Stimulated activated naive CD4-positive, alpha-beta T cell treated with Interleukin-2 at 50 U/mL for 16 hours (primary cell): ENCODE measurements at regions not wholly inside any gene's neighbourhood (a gene's known extent, or its start where the extent isn't known, plus 50 kb on each side); places are given as distances from the start of the nearest gene placed in this dataset.

Experiments
- DNase-seq: peaks from one replicate; lab custom pipeline; 2025; lab: John Stamatoyannopoulos, UW

DNA sequence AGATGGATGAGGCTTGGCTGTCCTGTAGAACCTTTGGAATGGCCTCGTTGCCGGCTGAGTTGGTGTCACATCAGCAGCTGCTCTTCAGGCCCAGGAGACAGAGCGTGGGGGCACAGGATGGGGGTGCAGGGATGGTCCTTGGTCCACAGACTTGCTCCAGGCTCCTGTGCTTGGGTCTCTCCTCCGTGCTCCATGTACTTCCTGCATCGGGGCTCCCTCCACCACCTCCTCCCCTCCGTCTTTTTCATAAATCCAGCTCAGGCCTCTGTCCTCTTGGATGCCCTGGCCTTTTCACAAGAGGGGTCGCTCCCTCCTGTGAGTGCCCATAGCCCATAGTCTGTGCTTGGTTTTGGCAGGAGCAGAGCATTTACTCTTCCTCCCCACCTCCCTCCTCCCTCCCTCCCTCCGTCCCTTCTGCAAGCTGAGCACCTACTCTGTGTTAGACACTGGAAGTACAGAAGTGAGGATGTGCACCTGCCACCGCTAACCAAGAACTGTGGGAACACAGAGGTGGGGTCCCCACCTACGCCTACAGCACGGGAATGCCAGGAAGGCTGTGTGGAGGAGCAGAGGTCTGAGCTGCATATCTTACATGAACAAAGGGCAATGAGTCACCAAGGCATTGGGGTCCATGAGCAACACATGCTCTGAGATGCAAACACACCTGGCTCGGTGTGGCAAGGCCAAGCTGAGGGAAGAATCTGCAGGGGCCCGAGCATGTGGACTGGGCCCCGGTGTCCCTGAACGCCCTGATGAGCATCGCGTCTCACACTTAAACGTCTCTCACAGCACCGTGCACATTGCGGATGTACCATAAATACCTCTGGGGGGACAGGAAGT lies 458.7 kb upstream of the HS6ST1 start:
- no peak for DNase-seq

DNA sequence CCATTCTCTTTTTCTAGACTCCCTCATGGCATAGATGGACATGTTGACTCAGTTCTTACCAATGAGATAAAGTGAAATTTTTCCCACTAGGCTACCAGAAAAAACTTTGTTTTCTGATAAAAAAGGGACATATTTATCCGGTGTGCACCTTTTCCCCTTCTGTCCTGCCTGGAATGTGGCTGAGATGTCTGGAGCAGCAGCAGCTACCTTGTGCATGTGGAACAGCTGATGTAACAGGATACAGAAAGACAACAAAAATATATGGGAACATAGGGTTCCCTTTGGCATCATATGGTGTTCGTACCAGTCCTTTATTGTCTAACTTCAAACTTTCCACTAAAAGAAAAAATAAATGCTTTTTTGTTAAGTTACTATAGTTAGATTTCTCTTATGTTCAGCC lies 460.2 kb upstream of the HS6ST1 start:
- no peak for DNase-seq

DNA sequence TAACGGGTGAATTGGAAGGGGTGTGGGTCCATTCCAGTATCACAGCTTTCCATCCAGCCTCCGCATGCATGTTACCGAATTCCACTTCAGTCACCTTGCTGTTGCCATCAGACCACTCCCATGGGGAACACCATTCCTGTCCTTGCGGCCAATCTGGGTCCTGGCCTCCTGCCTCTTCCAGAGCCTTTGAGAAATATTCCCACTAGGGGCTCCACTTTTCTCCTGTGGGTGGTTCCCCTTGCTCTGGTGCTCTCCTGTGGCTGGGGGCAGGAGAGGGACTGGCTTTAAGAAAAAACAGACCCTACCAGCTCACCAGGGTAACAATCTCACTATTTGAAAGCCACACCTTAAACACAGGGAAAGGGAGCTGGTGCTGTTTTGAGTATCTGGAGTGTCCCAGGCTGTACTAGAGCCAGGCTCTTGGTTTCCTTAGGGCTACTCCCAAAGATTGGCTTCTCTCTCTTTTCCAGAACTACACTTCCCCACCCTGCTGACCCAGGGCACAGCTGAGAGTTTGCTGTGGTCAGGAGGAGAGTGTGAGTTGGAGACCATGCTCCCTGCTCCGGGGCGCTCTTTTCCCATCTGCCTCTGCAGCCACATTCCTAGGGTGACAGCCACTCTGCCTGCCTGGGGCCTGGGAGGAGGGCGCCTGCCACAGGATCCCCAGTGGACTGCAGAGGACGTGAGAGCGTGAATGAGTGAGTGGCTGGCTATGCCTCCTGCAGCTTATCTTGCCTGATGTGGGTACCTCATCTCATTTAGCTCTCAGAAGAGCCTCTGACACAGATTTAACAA lies 460.8 kb upstream of the HS6ST1 start:
- no peak for DNase-seq

DNA sequence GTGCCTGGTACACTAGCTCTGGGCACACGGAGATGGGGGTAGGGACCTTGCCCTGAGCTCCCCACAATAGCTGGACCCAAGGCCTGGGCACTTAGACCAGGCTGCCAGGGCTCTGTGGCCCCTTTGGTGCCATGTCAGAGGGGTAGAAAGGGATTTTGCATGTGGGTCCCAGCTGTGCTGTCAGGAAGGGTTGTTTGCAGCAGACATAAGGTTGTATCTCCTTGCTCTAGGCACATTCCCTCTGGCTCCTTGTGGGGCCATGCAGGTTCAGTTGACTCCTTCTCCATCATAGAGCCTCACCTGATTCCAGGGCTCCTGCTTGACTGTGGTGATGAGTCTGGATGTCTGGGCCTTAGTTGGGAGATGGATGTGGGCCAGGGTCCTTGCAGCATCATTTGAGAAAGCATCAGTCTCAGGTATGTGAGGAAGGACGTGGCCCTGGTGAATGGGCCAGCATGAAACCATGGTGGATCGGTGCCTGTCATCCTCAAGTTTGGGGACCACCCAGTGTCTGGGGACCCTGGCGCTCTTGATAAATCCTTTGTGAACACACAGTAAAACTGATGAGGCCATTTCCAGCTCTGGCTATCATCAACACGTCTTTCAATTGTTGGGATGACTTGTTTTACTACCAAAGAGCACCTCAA lies 461.9 kb upstream of the HS6ST1 start:
- DNase-seq: no peak

DNA sequence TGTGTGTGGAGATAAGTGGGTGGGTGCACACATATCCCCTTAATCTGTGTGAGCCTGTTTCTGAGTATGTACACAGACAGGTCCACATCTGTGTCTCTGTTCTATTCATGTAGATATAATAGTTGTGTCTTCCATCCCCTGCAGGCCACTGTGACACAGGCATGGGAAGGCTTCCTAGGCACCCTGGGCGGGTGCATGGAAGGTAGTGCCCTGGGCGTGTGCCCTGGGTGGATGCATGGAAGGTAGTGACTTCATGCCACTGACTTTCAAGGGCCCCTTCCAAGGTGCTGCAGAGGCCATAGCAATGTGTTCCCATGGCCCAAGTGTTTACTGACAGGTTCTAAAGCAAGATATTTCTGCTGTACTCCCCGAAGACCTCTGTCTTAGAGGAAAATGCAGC lies 462.5 kb upstream of the HS6ST1 start:
- DNase-seq: no peak

DNA sequence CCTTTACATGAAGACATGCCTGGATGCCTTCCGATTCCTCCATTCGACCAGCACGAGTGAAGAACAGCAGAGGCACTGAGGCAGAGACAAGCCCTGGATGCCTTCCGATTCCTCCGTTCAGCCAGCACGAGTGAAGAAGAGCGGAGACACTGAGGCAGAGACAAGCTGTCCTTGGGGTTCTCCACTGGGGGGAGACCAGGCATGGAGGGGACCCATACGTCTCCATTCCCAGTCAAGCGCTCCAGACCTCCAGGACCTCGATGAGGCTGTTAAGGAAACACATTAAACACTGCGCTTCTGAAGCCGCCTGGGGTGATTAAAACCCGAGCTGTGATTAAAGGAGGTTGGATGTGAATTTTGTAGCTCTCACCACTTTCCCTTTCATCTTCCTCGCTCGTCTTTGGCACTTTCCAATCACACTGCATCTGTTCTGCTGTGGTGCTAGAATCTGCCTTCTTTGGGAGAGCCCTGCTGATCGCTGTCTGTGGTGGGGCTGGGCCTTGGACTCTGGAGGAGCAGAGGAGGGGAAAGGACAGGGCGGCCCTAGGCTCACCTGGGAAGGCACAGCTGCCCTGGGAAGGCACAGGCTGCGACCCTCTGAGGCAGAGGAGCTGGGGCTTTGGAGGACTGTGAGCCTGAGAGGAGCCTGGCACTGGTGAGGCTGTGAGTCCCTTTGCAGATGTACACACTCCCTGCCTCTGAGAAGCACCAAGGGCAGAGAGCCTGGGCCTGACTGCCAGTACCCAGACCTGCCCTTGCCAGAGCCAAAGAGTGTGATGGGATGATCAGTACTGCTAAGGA lies 463.1 kb upstream of the HS6ST1 start:
- DNase-seq: no peak

DNA sequence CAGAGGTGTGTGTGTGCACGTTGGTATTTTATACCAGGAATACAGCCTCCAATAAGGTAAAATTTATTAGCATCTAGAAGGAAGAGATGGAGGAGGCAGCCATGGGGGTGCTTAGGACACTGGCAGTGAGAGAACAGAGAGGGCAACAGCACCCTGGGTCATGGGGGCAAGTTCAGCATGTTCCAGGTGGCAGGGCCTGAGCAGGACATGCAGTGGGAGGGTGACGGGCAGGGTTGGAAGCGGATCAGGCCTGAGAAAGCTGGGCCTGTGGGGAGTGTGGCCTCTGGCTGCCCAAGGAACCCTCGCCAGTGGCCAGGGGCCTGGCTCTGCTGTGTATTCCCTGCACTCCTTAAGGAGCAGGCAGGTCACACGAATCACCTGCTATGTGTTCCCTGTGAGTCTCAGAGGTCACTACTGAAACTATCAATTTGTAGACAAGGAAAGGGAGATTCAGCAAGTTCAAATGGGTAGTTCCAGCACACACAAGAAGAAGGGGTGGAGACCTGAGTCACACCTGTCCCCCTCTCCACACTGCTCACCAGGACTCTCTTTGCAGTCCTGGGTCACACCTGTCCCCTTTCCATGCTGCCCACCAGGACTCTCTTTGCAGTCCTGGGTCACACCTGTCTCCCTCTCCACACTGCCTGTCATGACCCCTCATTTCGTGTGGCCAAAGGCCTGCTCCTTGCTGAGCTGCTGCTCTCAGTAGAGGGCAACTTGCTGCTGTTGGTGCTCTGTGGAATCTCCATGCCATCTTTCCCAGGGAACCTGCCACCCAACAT lies 463.9 kb upstream of the HS6ST1 start:
- DNase-seq: no peak

DNA sequence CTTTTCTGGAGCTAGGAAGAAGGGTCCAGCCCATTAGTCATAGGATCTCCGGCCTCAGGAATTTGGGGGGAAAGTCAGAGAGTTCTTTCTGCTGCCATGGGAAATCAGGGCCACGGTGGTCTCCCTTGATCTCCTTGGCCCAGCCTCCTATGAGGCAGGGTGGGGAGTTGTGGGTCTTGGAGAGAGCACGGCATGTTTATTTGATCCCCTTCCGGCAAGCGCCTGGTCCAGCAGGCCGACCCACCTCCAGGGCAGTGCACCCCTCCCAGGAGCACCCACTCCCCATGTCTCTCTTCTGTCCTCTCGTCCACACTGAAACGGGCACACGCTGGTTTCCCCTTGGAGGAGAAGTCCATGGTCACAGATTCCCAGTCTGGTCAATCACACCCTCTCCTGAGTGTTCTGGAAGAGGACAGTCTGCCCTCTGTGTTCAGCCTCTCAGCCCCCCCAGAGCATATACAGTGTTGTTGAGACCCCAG lies 464.6 kb upstream of the HS6ST1 start:
- DNase-seq: no peak

DNA sequence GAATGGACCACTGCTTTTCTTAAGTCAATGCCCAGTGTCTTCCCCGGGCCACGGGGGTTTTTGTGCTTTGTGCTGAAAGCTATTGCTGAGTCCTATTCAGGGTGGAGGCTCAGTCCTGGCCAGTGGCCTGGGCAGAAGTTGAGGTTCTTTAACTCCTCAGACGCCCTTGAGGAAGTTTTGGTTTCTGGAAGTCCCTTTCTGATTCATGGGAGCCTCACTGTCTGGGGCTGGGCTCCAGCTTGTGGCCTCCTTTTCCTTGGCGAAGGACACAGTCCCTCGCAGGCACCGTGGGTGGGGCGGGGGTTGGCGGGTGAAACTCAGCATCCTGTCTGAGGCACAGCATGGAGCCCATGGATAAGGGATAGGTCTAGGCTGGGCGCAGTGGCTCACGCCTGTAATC lies 465.2 kb upstream of the HS6ST1 start:
- no peak for DNase-seq

DNA sequence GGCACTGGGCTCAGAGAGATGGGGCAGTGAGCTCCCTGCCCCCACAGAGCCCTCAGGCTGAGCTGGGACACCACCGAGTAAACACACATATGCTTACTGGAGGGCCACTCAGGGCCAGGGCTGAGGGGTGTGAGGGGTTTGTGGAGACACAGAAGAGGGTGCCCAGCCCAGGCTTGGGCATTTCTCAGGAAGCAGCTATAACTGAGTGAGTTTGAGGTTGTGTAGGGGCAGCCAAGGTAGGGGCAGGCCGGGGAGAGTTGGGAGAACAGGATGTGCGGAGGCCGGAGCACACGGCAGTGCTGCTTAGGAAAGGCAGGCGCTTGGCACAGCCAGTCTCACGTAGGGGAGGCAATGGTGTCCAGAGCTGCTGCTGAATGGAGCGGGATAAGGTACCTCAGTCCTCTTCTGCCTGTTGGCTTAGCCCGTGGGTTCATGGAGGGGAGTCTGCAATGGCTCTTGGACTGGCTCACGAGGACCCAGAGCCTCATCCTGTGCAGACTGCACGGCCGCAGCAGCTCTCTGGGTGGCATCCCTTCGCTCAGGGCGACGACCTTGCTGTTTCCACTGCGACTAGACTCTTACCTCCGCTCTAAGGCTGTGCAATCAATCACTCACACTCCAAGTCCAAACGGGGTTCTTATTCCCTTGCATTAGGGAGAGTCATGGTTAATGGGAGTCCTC lies 466.1 kb upstream of the HS6ST1 start:
- no peak for DNase-seq

DNA sequence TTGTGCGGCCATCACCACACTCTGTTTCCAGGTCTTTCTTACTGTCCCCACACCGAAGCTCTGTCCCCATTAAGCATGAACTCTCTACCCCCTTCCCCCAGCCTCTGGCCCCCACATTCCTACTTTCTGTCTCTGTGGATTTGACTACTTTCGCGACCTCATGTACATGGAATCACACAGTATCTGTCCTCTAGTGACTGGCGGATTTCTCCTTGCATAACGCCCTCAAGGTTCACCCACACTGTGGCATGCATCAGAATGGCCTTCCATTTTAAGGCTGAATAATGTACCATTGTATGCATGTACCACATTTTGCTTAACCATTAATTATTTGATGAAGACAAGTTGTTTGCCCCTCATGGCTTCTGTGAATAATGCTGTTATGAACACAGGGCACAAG lies 467.6 kb upstream of the HS6ST1 start:
- DNase-seq: no peak

DNA sequence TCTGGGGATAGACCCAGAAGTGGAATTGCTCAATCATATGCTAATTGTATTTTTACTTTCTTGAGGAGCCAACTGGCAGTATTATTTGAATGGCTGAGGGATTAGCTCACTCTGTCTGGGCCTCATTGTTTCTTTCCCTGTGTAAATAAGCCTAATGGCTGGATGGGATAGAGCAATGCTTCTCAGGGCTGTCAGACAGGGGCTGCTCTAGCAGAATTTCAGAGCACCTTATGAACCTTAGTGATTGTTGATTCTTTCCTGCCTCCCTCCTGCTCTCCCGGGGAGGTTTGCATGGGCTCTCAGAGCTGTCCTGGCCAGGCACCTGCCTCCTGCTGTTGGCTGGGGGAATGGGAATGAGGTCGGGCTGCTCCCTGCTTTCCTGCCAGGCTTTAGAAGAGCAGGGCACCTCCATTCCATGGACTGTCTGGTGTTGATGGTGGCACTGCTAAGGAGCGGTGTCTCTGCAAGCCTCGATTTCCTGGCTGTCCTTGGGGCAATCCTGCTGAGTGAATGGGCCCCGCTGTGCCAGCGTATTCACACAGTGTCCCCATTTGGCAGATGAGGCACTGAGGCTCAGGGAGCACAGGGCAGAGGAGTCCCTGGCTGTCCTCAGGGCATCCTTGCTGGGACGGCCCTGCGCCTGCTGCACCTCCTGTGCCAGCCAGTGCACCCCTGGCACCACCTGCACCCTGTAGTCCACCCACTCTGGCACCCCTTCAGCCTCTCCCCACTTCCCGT lies 468.2 kb upstream of the HS6ST1 start:
- no peak for DNase-seq

DNA sequence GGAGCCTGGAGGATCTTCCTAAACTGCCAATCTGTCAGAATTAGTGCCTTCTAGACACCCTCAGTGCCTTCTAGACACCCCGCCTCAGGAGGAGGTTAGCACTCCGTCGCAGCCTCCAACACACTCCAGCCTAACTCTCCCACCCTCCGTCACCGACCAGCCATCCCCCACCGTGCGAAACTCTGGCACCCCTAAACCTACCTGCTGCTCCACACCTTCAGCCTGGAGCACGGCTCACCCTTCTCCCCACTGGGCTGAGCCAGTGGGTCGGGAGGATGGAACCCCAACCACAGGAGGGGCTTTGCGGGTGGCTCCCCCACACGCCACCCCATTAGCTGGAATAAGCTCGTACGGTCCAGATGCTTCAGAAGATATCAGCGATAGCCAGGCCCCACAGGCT lies 468.9 kb upstream of the HS6ST1 start:
- DNase-seq: no peak

DNA sequence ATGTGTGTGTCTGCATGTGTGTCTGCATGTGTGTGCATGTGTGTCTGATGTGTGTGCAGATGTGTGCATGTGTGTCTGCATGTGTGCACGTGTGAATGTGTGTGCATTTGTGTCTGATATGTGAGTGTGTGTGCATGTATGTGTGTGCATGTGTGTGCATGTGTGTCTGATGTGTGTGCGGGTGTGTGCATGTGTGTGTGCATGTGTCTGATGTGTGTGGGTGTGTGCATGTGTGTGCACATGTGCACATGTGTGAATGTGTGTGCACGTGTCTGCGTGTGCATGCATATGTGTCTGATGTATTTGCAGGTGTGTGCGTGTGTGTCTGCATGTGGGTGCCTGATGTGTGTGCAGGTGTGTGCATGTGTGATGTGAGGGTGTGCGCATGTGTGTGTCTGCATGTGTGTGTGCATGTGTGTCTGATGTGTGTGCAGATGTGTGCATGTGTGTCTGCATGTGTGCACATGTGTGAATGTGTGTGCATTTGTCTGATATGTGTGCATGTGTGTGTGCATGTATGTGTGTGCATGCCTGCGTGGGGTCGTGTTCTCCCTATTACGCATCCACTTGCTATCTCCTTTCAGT lies 470.1 kb upstream of the HS6ST1 start:
- DNase-seq: no peak

DNA sequence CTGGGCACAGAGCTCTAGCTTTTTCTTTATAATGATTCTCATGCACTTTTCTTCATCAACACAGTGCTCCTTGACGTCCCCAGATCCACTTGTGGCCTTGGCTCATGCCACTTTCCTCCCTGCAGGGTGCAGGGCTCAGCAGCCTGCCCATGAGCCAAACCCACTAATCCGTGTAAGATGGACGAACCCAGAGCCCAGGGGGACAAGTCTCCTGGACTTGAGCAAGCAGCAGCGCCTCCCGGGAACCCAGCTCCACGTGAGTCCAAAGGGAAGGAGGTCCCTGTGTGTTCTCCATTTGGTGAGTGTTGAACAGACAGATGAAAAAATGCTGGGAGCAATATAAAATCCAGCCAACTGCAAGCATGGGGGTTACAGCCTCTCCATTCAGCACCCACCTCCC lies 470.6 kb upstream of the HS6ST1 start:
- DNase-seq: no peak

DNA sequence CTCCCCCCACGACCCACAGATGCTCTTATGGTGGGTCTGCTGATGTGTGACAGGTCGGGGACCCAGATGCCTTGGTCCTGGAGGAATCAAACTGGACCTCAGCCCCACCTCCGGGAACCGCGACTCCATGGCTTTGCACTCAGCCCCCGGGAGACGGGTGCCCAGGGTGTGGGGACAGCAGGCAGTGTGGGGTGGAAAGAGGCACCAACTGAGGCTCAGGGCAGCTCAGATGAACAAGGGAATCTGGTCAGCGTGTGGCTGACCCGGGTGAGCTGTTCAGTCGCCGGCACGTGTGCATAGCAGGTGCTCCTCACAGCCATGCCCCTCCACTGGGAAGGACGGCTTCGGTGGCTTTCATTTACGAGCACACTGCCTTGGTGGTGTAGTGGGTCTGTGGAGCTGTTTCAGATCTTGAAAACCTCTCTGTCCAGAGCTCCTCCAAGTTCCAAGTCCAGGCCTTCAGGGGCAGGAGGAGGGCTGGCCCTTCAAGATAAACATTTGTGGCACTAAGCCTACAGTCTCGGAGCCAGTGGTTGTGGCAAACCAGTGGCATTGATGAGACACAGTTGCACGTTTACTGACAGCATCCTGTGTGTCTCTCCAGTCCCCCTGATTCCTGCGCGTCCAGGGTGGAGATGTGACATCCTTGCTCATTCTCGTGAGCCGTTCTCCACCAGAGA lies 471.2 kb upstream of the HS6ST1 start:
- DNase-seq: no peak

DNA sequence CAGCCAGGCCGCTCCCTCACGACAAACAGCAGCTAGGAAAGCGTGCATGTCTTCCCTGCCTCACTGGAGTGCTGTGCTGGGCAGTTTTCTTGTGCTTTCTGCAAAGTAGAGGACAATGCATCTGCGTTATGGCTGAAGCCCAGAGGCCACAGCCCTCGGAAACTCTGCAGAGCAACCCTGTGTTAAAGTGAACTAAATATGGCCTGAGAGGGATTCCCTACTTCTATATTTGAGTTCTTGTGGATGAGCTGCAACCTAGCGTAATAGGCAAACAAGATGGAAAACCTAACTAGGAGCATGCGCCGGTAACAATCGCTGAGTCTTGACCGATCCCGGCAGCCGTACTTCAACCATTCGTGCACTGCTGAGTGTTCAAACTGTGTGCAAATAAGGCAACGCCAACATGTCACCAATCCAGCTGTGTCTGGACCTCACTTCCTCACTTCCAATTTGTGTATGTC lies 471.9 kb upstream of the HS6ST1 start:
- DNase-seq: no peak

DNA sequence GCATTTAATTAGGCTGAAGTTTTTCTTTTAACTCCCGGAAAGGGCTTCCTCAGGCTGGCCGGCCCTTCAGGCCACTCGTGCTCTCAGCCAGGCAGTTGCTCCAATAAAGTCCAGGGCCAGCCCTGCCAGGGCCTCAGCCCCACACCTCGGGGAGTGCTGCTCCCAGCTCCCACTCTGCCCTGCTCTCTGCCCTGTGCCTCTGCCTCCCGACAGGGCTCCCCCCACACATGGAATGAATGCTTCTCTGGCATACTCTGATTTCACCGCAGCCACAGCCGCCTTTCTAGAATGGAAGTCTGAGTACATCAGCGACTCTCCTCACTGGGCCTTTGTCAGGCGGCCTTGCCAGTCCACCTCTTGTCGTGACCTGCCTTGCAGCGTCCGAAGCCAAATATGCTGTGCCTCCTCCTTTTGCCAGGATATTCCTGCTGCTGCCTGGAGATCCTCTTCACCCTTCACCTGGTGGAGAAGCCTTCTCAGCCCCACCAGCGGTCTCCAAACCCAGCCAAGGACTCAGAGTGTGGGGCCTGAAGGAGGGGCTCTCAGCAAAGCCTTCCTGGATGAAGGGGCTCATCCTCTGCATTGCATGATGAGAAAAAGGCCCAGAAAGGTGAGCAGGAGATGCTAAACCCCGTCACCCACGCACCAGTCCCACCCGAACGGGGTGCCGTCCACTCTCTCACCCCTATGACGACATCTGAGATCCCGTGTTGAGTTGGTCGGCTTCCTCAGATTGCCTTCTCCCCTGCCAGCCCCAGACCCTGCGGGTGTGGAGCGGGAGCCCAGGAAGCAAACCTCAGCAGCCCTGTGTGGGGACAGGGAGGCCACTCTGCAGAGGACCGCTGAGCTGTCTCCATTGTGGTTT lies 472.7 kb upstream of the HS6ST1 start:
- no peak for DNase-seq
